ENCODE measurements at regions not wholly inside any gene's neighbourhood (a gene's known extent, or its start where the extent isn't known, plus 50 kb on each side); places are given as distances from the start of the nearest gene placed in this dataset.

GRCh38 chr4:63029380-63029779, 1379.9 kb downstream of the TECRL start:
- no peak for TF ChIP-seq POLR2AphosphoS5 (IDR thresholded peaks at IDR 0.05)
- TF ChIP-seq CTCF (IDR thresholded peaks at IDR 0.05 in 8 of 11, conservative IDR thresholded peaks at IDR 0.05 in 3 of 11): no peak
